ENCODE measurements at regions not wholly inside any gene's neighbourhood (a gene's known extent, or its start where the extent isn't known, plus 50 kb on each side); places are given as distances from the start of the nearest gene placed in this dataset.

DNA sequence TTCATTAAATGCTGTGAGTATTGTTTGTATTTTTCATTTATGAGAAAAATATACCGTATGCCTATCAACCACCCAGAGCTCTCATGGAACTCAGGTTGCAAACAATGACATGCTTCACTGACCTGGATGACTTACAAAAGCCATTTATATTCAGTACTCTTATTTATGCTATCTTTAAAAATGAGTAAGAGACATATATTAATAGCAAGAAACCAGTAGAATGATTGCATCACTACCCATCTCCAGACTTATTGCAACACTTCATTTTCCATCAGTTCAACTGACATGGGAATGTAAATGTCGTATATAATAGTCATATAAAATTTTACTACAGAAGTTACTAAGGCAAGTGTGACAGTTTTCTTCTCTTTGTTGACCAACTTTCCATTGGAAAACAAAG lies 69.1 kb downstream of the OTP start:
- no peak for DNase-seq

DNA sequence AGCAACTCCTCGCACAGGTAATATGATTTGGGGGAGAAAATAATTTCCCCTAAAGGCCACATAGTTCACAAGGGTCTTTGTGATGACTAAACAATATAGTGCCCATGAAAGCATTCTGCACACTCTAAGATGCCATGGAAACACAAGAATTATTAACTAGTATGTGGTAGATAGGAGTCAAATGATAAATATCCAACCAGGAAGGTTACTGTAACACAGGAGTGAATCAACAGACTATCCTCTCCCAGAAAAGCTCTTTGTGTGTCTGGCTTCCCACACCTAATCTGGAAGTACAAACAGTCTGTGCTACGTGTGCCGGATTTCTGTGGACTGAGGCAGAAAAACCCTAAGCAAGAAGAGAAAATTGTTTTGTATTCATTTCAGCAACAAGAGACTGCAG lies 70.0 kb downstream of the OTP start:
- DNase-seq = no peak

DNA sequence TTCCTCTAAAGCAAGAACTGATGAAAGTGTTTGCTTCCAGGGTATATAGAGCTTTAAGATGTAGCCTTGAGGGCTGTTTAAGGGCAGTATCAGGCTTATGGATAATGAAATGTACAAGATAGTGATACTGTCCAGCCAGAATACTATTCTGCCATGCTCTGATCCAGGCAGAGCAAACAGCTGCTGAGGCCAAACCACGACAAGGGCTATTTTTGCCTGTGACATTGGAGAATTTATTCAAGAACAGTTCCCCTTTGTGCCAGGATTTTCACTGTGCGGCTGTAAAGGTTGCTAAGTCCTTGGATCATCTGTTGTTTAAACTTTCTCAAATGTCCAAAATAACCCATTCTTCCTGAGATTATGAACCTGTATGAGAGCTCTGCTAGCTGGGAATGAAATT lies 70.4 kb downstream of the OTP start:
- no peak for DNase-seq

DNA sequence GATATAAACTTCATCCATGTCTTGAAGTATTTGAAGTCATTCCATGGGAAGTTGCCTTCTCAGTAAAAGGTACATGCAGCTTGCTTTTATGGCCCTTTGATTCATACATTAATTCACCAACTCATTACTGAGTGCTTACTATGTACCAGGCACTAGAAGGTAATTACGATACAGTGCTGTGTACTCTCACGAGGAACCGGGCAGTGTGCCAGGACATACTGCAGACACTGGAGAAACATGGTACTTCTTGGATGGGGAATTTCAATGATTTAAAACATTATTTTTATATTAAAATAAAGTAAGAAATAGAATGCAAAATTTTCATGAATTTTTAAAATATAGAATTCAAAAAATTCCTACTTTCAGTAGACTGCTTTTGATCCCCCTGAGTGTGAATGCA lies 71.4 kb upstream of the WDR41 start:
- DNase-seq = no peak

DNA sequence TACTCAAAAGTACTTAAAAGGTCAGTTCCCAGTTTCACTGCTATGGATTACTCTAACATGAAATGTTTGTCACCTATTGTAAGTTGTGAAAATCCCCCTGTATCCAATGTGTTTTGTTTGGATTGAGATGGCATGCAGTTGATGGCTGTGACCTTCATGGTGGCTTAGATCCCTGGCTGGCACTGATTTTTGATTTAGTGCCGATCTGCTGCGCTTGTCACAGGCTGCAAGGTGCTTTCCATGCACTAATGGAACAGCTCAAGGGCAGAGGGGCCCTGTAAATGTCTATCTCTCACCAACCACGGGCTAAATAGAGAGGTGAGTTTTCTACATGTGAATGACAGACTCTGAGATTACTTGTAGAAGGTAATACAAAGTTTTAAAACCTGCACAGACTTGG lies 69.8 kb upstream of the WDR41 start:
- peak; percentile 42 for DNase-seq

DNA sequence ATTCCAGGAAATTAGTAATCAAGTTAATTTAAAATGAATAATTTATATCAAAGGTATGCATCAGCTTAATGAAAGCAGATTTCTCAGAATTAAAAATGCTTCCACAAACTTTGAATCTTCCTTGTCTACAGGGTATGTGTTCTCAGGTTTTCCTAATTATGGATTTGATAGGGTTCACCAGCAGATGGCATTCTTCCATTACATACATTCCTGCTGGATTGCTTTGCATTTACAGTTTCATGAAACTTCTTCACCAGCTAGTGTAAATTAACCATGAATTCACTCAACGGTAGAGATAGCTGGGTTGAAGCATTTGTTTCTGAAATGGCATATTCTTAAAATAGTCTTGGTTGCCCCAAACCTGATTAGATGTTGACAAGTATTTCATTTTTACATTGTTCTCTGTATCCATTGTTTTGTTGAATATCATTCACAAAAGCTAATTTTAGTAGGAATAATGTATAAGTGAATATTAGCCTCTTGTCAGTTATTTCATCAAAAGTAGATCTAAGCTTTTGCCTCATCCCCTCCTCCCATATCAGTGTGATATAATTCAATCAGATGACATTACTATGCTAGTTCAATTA lies 68.7 kb upstream of the WDR41 start:
- peak; percentile 74 for DNase-seq

DNA sequence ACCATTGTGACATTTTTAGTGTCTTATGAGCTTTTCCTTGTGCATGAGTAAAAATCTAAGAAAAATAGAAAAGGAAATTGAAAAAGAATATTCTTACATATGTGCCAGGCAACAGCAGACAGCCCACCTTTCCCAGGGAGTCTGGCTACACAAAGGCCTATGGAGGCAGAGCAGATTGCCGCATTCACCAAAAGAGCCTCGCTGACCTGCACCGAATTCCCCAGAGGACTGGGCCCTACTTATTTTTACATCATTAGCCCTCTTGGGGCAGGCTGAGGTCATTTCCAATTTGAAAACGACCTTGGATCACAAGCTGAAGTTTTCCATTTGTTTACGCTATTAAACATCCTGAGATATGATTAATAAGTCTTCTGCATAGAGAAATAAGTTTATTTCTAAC lies 66.2 kb upstream of the WDR41 start:
- peak; percentile 66 for DNase-seq

DNA sequence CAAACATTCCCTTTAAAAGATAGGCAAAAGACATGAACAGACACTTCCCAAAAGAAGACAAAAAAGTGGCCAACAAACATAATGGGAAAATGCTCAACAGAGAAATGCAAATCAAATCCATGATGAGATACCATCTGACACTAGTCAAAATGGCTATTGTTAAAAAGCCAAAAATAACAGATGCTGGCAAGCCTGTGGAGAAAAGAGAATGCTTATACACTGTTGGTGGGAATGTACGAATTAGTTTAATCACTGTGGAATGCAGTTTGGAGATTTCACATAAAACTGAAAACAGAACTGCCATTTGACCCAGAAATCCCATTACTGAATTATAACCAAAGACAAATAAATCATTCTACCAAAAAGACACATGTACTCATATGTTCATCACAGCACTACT lies 58.3 kb upstream of the WDR41 start:
- no peak for DNase-seq

DNA sequence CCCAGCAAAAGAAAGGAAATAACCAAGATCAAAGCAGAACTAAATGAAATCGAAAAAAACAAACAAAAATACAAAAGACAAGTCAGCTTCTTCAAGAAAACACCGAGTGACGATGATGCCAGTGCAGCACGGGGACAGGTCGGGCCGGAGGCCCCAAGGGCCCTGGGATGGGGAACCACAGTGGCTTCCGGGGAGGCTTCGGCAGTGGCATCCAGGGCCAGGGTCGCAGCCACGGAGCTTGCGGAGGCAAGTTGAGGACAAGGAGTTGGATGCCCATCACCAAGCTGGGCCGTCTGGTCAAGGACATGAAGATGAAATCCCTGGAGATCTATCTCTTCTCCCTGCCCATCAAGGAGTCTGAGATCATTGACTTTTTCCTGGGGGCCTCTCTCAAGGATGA lies 53.2 kb upstream of the WDR41 start:
- DNase-seq = no peak
